ENCODE measurements at regions not wholly inside any gene's neighbourhood (a gene's known extent, or its start where the extent isn't known, plus 50 kb on each side); places are given as distances from the start of the nearest gene placed in this dataset.

- TF ChIP-seq ZNF263 (CRISPR knock-in tag; IDR thresholded peaks at IDR 0.05; ENCODE audit: low read depth) (no peak), ZMAT4 (CRISPR knock-in tag; IDR thresholded peaks at IDR 0.05) (no peak), SP1 (CRISPR knock-in tag; conservative IDR thresholded peaks at IDR 0.05) (no peak), ZNF281 (CRISPR knock-in tag; IDR thresholded peaks at IDR 0.05) (no peak), ZNF121 (CRISPR knock-in tag; IDR thresholded peaks at IDR 0.05) (no peak), IRF2 (CRISPR knock-in tag; IDR thresholded peaks at IDR 0.05; ENCODE audit: borderline replicate concordance, low read depth) (no peak), ATF3 (CRISPR knock-in tag; conservative IDR thresholded peaks at IDR 0.05) (no peak), ATF6 (CRISPR knock-in tag; IDR thresholded peaks at IDR 0.05) (no peak), MXD4 (CRISPR knock-in tag; IDR thresholded peaks at IDR 0.05; ENCODE audit: borderline replicate concordance) (no peak), JUN (CRISPR knock-in tag; IDR thresholded peaks at IDR 0.05) (no peak), NFYB (CRISPR knock-in tag; conservative IDR thresholded peaks at IDR 0.05; ENCODE audit: low read depth) (no peak), AR (CRISPR knock-in tag; IDR thresholded peaks at IDR 0.05) (no peak), SMAD4 (CRISPR knock-in tag; IDR thresholded peaks at IDR 0.05) (no peak)
Observed at GRCh38 chr12:68416350-68416749, 84.2 kb upstream of the MDM1 start.
